ENCODE measurements at regions not wholly inside any gene's neighbourhood (a gene's known extent, or its start where the extent isn't known, plus 50 kb on each side); places are given as distances from the start of the nearest gene placed in this dataset.

DNA sequence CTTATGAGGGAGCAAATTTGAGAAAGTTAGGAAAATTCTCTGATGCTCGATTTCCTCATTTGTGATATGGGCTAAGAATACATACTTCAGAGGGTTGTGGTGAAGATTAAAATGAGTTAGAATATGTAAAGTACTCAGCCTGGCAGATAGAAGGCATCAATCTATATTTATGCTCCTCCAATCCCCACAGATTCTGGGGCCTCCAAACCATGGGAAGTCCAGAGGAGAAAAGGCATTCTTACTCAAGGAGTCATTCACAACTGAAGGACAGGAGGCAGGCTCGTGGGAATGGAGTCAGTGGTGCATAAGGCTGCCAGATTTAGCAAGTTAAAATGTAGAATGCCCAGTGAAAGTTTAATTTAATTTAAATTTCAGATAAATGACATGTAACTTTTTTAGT is 330.0 kb upstream of the POU3F1 start (continued):
- TF ChIP-seq, protein P1, sequence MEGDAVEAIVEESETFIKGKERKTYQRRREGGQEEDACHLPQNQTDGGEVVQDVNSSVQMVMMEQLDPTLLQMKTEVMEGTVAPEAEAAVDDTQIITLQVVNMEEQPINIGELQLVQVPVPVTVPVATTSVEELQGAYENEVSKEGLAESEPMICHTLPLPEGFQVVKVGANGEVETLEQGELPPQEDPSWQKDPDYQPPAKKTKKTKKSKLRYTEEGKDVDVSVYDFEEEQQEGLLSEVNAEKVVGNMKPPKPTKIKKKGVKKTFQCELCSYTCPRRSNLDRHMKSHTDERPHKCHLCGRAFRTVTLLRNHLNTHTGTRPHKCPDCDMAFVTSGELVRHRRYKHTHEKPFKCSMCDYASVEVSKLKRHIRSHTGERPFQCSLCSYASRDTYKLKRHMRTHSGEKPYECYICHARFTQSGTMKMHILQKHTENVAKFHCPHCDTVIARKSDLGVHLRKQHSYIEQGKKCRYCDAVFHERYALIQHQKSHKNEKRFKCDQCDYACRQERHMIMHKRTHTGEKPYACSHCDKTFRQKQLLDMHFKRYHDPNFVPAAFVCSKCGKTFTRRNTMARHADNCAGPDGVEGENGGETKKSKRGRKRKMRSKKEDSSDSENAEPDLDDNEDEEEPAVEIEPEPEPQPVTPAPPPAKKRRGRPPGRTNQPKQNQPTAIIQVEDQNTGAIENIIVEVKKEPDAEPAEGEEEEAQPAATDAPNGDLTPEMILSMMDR (IDR thresholded peaks at IDR 0.05; ENCODE audit: low read depth, low read length, missing input control): no peak
- no peak for TF ChIP-seq TAF1 (conservative IDR thresholded peaks at IDR 0.05)
- TF ChIP-seq, protein P2, sequence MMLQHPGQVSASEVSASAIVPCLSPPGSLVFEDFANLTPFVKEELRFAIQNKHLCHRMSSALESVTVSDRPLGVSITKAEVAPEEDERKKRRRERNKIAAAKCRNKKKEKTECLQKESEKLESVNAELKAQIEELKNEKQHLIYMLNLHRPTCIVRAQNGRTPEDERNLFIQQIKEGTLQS (IDR thresholded peaks at IDR 0.05): no peak
- no peak for TF ChIP-seq GABPA (IDR thresholded peaks at IDR 0.05 in 1 of 2, conservative IDR thresholded peaks at IDR 0.05 in 1 of 2)
- no peak for TF ChIP-seq YY1 (IDR thresholded peaks at IDR 0.05)
- TF ChIP-seq, protein P3, sequence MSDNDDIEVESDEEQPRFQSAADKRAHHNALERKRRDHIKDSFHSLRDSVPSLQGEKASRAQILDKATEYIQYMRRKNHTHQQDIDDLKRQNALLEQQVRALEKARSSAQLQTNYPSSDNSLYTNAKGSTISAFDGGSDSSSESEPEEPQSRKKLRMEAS (IDR thresholded peaks at IDR 0.05): no peak

DNA sequence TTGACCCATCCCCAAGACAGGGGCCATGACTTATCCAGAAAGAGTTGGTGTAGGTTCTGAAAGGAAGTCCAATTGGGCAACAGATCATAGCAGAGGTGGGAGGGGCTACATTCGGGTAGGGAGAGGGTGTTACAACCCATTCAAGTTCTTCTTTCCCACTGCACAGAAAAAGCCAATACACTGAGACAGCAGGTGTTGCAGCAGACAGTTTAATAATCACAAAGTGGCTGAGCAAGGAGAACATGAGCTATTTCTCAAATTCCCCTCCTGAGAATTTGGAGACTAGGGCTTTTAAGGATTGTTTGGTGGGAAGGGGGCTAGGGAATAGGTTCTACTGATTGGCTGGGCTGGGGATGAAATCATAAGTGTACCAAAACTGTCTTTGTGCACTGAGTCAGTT is 328.4 kb upstream of the POU3F1 start:
- Histone ChIP-seq H3K4me1 (ENCODE audit: control insufficient read depth in 4 of 4, insufficient read depth in 4 of 4, low read length in 3 of 4) (no peaks in the 10 kb centered on the region), H3K9ac (ENCODE audit: low read depth in 1 of 2, low read length in 2 of 2) (no peak overlapping the region), H3K9me3 (ENCODE audit: control insufficient read depth in 4 of 4, low read length in 3 of 4) (peaks cover 2 to 10% (median 5%) of the 10 kb centered on the region in 4 donors), H3K27me3 (ENCODE audit: control insufficient read depth in 4 of 4, insufficient read depth in 4 of 4, low read length in 3 of 4) (peaks cover 0 to 2% (median 0%) of the 10 kb centered on the region in 4 donors), H3K27ac (ENCODE audit: low read depth in 1 of 2, low read length in 2 of 2) (no peak overlapping the region), H3K36me3 (ENCODE audit: control insufficient read depth in 4 of 4, insufficient read depth in 3 of 4, low read depth in 1 of 4, low read length in 3 of 4) (no peaks in the 10 kb centered on the region), H3K4me3 (ENCODE audit: low read depth in 1 of 3, low read length in 3 of 3) (no peak overlapping the region)
- no peak for TF ChIP-seq TAF1 (conservative IDR thresholded peaks at IDR 0.05)
- no peak for TF ChIP-seq FOXA1 (IDR thresholded peaks at IDR 0.05)
- TF ChIP-seq, protein P4, sequence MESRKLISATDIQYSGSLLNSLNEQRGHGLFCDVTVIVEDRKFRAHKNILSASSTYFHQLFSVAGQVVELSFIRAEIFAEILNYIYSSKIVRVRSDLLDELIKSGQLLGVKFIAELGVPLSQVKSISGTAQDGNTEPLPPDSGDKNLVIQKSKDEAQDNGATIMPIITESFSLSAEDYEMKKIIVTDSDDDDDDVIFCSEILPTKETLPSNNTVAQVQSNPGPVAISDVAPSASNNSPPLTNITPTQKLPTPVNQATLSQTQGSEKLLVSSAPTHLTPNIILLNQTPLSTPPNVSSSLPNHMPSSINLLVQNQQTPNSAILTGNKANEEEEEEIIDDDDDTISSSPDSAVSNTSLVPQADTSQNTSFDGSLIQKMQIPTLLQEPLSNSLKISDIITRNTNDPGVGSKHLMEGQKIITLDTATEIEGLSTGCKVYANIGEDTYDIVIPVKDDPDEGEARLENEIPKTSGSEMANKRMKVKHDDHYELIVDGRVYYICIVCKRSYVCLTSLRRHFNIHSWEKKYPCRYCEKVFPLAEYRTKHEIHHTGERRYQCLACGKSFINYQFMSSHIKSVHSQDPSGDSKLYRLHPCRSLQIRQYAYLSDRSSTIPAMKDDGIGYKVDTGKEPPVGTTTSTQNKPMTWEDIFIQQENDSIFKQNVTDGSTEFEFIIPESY (IDR thresholded peaks at IDR 0.05): no peak
- TF ChIP-seq GABPA (IDR thresholded peaks at IDR 0.05 in 1 of 2, conservative IDR thresholded peaks at IDR 0.05 in 1 of 2): no peak
- TF ChIP-seq HNF4G (IDR thresholded peaks at IDR 0.05): no peak
- TF ChIP-seq, protein P3 (IDR thresholded peaks at IDR 0.05): no peak
- no peak for TF ChIP-seq EGR1 (IDR thresholded peaks at IDR 0.05; ENCODE audit: low read depth in 2 of 2)
- no peak for TF ChIP-seq JUND (IDR thresholded peaks at IDR 0.05)
- TF ChIP-seq, protein P1 (IDR thresholded peaks at IDR 0.05; ENCODE audit: low read depth, low read length, missing input control): no peak
- TF ChIP-seq NR2F2 (IDR thresholded peaks at IDR 0.05): no peak
- no peak for TF ChIP-seq FOXA2 (IDR thresholded peaks at IDR 0.05)
- TF ChIP-seq YY1 (IDR thresholded peaks at IDR 0.05): no peak
- TF ChIP-seq RXRA (IDR thresholded peaks at IDR 0.05): no peak
- TF ChIP-seq HNF4A (conservative IDR thresholded peaks at IDR 0.05): no peak
- DNase-seq (ENCODE audit: low spot score): no peak
- 20% methylated on average over 1 of the region's 1 CpG for WGBS

All from liver (tissue), 8 donors.